DND-41 (cell line): ENCODE measurements at regions not wholly inside any gene's neighbourhood (a gene's known extent, or its start where the extent isn't known, plus 50 kb on each side); places are given as distances from the start of the nearest gene placed in this dataset.

ENCODE experiments used
- EZH2 ChIP-seq: IDR thresholded peaks from 3 replicates; pipeline ENCODE4 v1.6.1; 2012; ENCODE audit warnings: borderline replicate concordance, low read depth, mild to moderate bottlenecking, moderate library complexity, low read length, inconsistent platforms; ENCODE audit not compliant: severe bottlenecking
- TF ChIP-seq, protein P1 (sequence below): IDR thresholded peaks from 2 replicates; pipeline ENCODE4 v1.5.1; 2012; ENCODE audit warnings: borderline replicate concordance, low read length, moderate library complexity, mild to moderate bottlenecking; ENCODE audit not compliant: poor library complexity, severe bottlenecking; ENCODE audit errors: extremely low read depth

- TF ChIP-seq, protein P1, sequence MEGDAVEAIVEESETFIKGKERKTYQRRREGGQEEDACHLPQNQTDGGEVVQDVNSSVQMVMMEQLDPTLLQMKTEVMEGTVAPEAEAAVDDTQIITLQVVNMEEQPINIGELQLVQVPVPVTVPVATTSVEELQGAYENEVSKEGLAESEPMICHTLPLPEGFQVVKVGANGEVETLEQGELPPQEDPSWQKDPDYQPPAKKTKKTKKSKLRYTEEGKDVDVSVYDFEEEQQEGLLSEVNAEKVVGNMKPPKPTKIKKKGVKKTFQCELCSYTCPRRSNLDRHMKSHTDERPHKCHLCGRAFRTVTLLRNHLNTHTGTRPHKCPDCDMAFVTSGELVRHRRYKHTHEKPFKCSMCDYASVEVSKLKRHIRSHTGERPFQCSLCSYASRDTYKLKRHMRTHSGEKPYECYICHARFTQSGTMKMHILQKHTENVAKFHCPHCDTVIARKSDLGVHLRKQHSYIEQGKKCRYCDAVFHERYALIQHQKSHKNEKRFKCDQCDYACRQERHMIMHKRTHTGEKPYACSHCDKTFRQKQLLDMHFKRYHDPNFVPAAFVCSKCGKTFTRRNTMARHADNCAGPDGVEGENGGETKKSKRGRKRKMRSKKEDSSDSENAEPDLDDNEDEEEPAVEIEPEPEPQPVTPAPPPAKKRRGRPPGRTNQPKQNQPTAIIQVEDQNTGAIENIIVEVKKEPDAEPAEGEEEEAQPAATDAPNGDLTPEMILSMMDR = no peak
- TF ChIP-seq EZH2 = no peak
These were observed 248.8 kb downstream of the RDH14 start for GRCh38 chr2:18311420-18312195.
